Esophagus squamous epithelium (tissue), 5 donors: ENCODE measurements at regions not wholly inside any gene's neighbourhood (a gene's known extent, or its start where the extent isn't known, plus 50 kb on each side); places are given as distances from the start of the nearest gene placed in this dataset.
"Not testable (repeated sequence)": the region's sequence is repeated elsewhere in the genome, so short reads cannot be mapped to it uniquely, and the experiment has no call there.

Source experiments
- DNase-seq: peaks from one replicate; lab custom pipeline; 2025; lab: John Stamatoyannopoulos, UW
- H3K27ac ChIP-seq, 4 donors: fragments of 200-600 bp; sonication (generic); one replicate each; pipeline ENCODE4 v1.5.1; 2016 to 2019; ENCODE audit warnings: mild to moderate bottlenecking in 1 of 4
- H3K27me3 ChIP-seq, 4 donors: fragments of 200-600 bp; sonication (generic); 1 replicate in 3 of 4; 2 replicates in 1 of 4; pipeline versions ENCODE4 v1.5.1 to v1.6.0; 2017 to 2021; ENCODE audit warnings: antibody characterized with exemption in 1 of 4
- H3K36me3 ChIP-seq, 3 donors: fragments of 200-600 bp; sonication (generic); one replicate each; pipeline ENCODE4 v1.5.1; 2016 to 2019
- H3K4me1 ChIP-seq, 3 donors: fragments of 200-600 bp; sonication (generic); one replicate each; pipeline ENCODE4 v1.5.1; 2017 to 2019
- H3K4me3 ChIP-seq, 4 donors: fragments of 200-600 bp; sonication (generic); 1 replicate in 3 of 4; 2 replicates in 1 of 4; pipeline ENCODE4 v1.5.1; 2016 to 2019; ENCODE audit warnings: mild to moderate bottlenecking in 2 of 4, moderate library complexity in 1 of 4
- H3K9me3 ChIP-seq, 3 donors: fragments of 200-600 bp; sonication (generic); one replicate each; pipeline ENCODE4 v1.5.1; 2016 to 2019
- CTCF ChIP-seq, 6 experiments: fragments of 450-650 bp in 4 of 6; fragments of 200-600 bp in 2 of 6; sonication (generic) in 2 of 6; IDR thresholded peaks; one replicate each; pipeline ENCODE4 v1.5.1; 2016 to 2019; ENCODE audit warnings: antibody characterized with exemption in 6 of 6, mild to moderate bottlenecking in 4 of 6, moderate library complexity in 4 of 6
- POLR2A ChIP-seq, 4 donors: fragments of 450-650 bp; IDR thresholded peaks; one replicate each; pipeline ENCODE4 v1.6.1; 2017; ENCODE audit warnings: antibody characterized with exemption in 4 of 4, mild to moderate bottlenecking in 4 of 4, moderate library complexity in 3 of 4
- whole genome bisulfite sequencing, 2 donors: methylation state at CpG; one replicate each; pipeline ENCODE4 v1.1.5; 2018; 5-methylcytosine and 5-hydroxymethylcytosine counted together
- intact Hi-C: fragments of 100-400 bp; cut with DNase I; formaldehyde crosslinking; loops from one replicate; pipeline ENCODE4 v1.15.0; 2022
- donor health status: DM: yes; HTN: yes; CAD: no.

GRCh38 chr19:28577233-28577632, 635.7 kb downstream of the UQCRFS1 start:
- H3K4me3 ChIP-seq, result no peak overlapping the region
- H3K27ac ChIP-seq, result no peak overlapping the region
- H3K9me3 ChIP-seq, result peaks cover 0 to 8% (median 0%) of the 10 kb centered on the region in 3 donors
- intact Hi-C loops, result no loop called here
- H3K27me3 ChIP-seq, result no peaks in the 10 kb centered on the region
- WGBS, 2 donors, result 55 to 56% methylated on average over 2 of the region's 2 CpGs
- no peaks in the 10 kb centered on the region for H3K4me1 ChIP-seq
- no peak for DNase-seq
- no peaks in the 10 kb centered on the region for H3K36me3 ChIP-seq
- no peak for TF ChIP-seq CTCF (IDR thresholded peaks at IDR 0.05)
- TF ChIP-seq POLR2A (IDR thresholded peaks at IDR 0.05), result no peak

- H3K27me3 ChIP-seq, result no peaks in the 10 kb centered on the region
- DNase-seq, result no peak
- peaks cover 0 to 8% (median 0%) of the 10 kb centered on the region in 3 donors for H3K9me3 ChIP-seq
- no peak overlapping the region for H3K27ac ChIP-seq
- TF ChIP-seq CTCF (IDR thresholded peaks at IDR 0.05) (no peak), POLR2A (IDR thresholded peaks at IDR 0.05) (no peak)
- no peaks in the 10 kb centered on the region for H3K36me3 ChIP-seq
- H3K4me1 ChIP-seq, result no peaks in the 10 kb centered on the region
- H3K4me3 ChIP-seq, result no peak overlapping the region
- intact Hi-C loops, result no loop called here
Observed at GRCh38 chr19:28575816-28576215, 637.1 kb downstream of the UQCRFS1 start.

- H3K36me3 ChIP-seq, intact Hi-C loops, H3K27ac ChIP-seq, H3K4me3 ChIP-seq, H3K27me3 ChIP-seq, H3K9me3 ChIP-seq, DNase-seq, H3K4me1 ChIP-seq: not testable (repeated sequence)
Observed at GRCh38 chr19:28575312-28575711, 637.6 kb downstream of the UQCRFS1 start.

- Histone ChIP-seq H3K9me3 (peaks cover 0 to 9% (median 0%) of the 10 kb centered on the region in 3 donors), H3K4me1 (no peaks in the 10 kb centered on the region), H3K4me3 (no peak overlapping the region), H3K27me3 (no peaks in the 10 kb centered on the region), H3K27ac (no peak overlapping the region), H3K36me3 (no peaks in the 10 kb centered on the region)
- 74 to 88% methylated on average over 4 of the region's 4 CpGs for WGBS, 2 donors
- DNase-seq, result no peak
- no peak for TF ChIP-seq CTCF (IDR thresholded peaks at IDR 0.05)
- TF ChIP-seq POLR2A (IDR thresholded peaks at IDR 0.05), result no peak
- intact Hi-C loops, result no loop called here
Observed at GRCh38 chr19:28574212-28574611, 638.7 kb downstream of the UQCRFS1 start.

GRCh38 chr19:28569132-28570131, 643.5 kb downstream of the UQCRFS1 start:
- Histone ChIP-seq H3K27me3 (no peaks in the 10 kb centered on the region), H3K4me1 (no peaks in the 10 kb centered on the region), H3K9me3 (peaks cover 0 to 9% (median 0%) of the 10 kb centered on the region in 3 donors), H3K4me3 (no peak overlapping the region), H3K36me3 (no peaks in the 10 kb centered on the region), H3K27ac (no peak overlapping the region)
- WGBS, 2 donors, result 56 to 66% methylated on average over 11 to 12 of the region's 12 CpGs
- TF ChIP-seq POLR2A (IDR thresholded peaks at IDR 0.05) (no peak), CTCF (IDR thresholded peaks at IDR 0.05) (no peak)
- intact Hi-C loops, result no loop called here
- DNase-seq, result no peak
